ENCODE measurements at regions not wholly inside any gene's neighbourhood (a gene's known extent, or its start where the extent isn't known, plus 50 kb on each side); places are given as distances from the start of the nearest gene placed in this dataset.

DNA sequence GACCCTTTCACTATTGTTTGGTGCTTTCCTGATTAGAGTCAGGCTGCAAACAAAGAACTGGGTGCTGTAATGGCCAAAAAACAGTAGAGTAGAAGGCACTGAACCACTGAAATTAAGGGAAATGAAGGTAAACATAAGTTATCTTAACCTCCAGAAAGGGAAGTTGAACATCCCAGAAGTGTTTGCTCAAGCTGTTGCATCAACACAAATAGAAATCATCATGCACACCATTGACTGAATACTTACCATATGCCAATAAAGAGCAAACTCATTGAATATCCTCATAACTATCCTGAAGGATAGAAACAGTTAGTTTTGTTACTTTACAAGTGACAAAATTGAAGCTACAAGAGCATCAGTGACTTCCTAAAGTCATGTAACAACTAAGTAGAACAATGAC, 477.4 kb upstream of the CHST9 start:
- no peak for TF ChIP-seq POLR2A (IDR thresholded peaks at IDR 0.05)
- TF ChIP-seq POLR2AphosphoS5 (IDR thresholded peaks at IDR 0.05), result no peak
- TF ChIP-seq, protein P1, sequence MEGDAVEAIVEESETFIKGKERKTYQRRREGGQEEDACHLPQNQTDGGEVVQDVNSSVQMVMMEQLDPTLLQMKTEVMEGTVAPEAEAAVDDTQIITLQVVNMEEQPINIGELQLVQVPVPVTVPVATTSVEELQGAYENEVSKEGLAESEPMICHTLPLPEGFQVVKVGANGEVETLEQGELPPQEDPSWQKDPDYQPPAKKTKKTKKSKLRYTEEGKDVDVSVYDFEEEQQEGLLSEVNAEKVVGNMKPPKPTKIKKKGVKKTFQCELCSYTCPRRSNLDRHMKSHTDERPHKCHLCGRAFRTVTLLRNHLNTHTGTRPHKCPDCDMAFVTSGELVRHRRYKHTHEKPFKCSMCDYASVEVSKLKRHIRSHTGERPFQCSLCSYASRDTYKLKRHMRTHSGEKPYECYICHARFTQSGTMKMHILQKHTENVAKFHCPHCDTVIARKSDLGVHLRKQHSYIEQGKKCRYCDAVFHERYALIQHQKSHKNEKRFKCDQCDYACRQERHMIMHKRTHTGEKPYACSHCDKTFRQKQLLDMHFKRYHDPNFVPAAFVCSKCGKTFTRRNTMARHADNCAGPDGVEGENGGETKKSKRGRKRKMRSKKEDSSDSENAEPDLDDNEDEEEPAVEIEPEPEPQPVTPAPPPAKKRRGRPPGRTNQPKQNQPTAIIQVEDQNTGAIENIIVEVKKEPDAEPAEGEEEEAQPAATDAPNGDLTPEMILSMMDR (IDR thresholded peaks at IDR 0.05 in 8 of 11, conservative IDR thresholded peaks at IDR 0.05 in 3 of 11), result no peak

All from spleen (tissue), 7 donors.